ENCODE measurements at regions not wholly inside any gene's neighbourhood (a gene's known extent, or its start where the extent isn't known, plus 50 kb on each side); places are given as distances from the start of the nearest gene placed in this dataset.

DNA sequence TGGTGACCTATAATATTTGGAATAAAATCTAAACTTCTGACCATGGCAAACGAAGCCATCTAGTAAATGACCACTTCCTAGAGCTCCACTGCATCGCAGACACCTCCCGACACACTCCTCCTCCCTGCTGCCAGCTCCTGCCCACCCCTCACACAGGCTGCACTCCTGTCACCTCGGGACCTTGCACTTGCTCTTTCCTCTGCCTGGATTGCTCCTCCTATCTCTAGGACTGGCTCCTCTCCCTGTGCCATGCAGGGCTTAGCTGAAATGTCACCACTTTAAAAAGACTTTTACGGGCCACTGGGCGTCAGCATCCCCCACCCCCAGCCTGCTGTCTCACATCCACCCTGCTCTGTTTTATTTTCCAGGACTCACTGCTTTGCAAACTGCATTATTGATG is 87.6 kb upstream of the MC3R start:
- Histone ChIP-seq H3K4me3 (ENCODE audit: low read length) (no peak overlapping the region), H3K36me3 (ENCODE audit: insufficient read depth, low read length) (no peaks in the 10 kb centered on the region), H3K27ac (ENCODE audit: low read length) (no peak overlapping the region), H3K27me3 (ENCODE audit: insufficient read depth, low read depth, low read length) (no peaks in the 10 kb centered on the region), H4K20me1 (ENCODE audit: insufficient read depth) (no peaks in the 10 kb centered on the region), H3K9me2 (ENCODE audit: insufficient read depth, low read length) (no peaks in the 10 kb centered on the region), H3K4me2 (ENCODE audit: low read length) (no peak overlapping the region), H3K9me3 (ENCODE audit: low read length) (no peaks in the 10 kb centered on the region), H3F3A (ENCODE audit: insufficient read depth, low read length, poor library complexity, severe bottlenecking) (no peaks in the 10 kb centered on the region), H2AFZ (ENCODE audit: low read depth, low read length) (no peak overlapping the region), H3K9ac (ENCODE audit: low read length) (no peak overlapping the region), H3K79me2 (replicated peaks; ENCODE audit: insufficient read depth, low read length) (no peaks in the 10 kb centered on the region)
- TF ChIP-seq SMC3 (conservative IDR thresholded peaks at IDR 0.05; ENCODE audit: poor library complexity): no peak
- TF ChIP-seq RAD21 (conservative IDR thresholded peaks at IDR 0.05): no peak
- no peak for TF ChIP-seq POLR2AphosphoS5 (IDR thresholded peaks at IDR 0.05)
- TF ChIP-seq TAF1 (IDR thresholded peaks at IDR 0.05; ENCODE audit: low read depth): no peak
- no peak for TF ChIP-seq EP300 (conservative IDR thresholded peaks at IDR 0.05; ENCODE audit: poor library complexity, severe bottlenecking)
- TF ChIP-seq, protein P1, sequence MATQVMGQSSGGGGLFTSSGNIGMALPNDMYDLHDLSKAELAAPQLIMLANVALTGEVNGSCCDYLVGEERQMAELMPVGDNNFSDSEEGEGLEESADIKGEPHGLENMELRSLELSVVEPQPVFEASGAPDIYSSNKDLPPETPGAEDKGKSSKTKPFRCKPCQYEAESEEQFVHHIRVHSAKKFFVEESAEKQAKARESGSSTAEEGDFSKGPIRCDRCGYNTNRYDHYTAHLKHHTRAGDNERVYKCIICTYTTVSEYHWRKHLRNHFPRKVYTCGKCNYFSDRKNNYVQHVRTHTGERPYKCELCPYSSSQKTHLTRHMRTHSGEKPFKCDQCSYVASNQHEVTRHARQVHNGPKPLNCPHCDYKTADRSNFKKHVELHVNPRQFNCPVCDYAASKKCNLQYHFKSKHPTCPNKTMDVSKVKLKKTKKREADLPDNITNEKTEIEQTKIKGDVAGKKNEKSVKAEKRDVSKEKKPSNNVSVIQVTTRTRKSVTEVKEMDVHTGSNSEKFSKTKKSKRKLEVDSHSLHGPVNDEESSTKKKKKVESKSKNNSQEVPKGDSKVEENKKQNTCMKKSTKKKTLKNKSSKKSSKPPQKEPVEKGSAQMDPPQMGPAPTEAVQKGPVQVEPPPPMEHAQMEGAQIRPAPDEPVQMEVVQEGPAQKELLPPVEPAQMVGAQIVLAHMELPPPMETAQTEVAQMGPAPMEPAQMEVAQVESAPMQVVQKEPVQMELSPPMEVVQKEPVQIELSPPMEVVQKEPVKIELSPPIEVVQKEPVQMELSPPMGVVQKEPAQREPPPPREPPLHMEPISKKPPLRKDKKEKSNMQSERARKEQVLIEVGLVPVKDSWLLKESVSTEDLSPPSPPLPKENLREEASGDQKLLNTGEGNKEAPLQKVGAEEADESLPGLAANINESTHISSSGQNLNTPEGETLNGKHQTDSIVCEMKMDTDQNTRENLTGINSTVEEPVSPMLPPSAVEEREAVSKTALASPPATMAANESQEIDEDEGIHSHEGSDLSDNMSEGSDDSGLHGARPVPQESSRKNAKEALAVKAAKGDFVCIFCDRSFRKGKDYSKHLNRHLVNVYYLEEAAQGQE (IDR thresholded peaks at IDR 0.05; ENCODE audit: borderline replicate concordance): no peak
- no peak for TF ChIP-seq EZH2 (IDR thresholded peaks at IDR 0.05; ENCODE audit: borderline replicate concordance, insufficient read depth, low read length, poor library complexity, severe bottlenecking)
- TF ChIP-seq, protein P2, sequence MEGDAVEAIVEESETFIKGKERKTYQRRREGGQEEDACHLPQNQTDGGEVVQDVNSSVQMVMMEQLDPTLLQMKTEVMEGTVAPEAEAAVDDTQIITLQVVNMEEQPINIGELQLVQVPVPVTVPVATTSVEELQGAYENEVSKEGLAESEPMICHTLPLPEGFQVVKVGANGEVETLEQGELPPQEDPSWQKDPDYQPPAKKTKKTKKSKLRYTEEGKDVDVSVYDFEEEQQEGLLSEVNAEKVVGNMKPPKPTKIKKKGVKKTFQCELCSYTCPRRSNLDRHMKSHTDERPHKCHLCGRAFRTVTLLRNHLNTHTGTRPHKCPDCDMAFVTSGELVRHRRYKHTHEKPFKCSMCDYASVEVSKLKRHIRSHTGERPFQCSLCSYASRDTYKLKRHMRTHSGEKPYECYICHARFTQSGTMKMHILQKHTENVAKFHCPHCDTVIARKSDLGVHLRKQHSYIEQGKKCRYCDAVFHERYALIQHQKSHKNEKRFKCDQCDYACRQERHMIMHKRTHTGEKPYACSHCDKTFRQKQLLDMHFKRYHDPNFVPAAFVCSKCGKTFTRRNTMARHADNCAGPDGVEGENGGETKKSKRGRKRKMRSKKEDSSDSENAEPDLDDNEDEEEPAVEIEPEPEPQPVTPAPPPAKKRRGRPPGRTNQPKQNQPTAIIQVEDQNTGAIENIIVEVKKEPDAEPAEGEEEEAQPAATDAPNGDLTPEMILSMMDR (IDR thresholded peaks at IDR 0.05; ENCODE audit: poor library complexity, severe bottlenecking): no peak
- no peak for TF ChIP-seq MXI1 (conservative IDR thresholded peaks at IDR 0.05; ENCODE audit: poor library complexity, severe bottlenecking)

DNA sequence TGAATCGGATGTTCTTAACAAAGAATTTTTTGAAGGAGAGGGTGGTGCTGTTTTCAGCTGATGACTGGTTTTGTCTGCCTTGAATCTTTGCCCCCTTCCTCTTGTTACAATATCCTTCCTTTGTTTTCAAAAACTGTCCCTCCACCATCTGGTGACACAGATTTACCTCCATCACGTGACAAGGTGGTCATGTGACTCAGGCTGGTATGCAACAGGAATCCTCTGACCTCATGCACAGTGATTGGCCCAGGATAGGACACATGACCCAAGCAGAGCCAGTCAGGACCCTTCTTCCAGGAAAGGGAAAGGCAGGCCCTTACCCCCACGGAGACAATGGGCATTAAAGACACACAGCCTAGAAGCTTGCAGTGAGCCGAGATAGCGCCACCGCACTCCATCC is 84.7 kb upstream of the MC3R start:
- Histone ChIP-seq H3K4me3 (ENCODE audit: low read length) (no peak overlapping the region), H3K27me3 (ENCODE audit: insufficient read depth, low read depth, low read length) (no peaks in the 10 kb centered on the region)

More for the DNA sequence above, 84.7 kb upstream of the MC3R start:
- Histone ChIP-seq H3K27ac (ENCODE audit: low read length) (no peak overlapping the region), H2AFZ (ENCODE audit: low read depth, low read length) (no peak overlapping the region), H3K36me3 (ENCODE audit: insufficient read depth, low read length) (no peaks in the 10 kb centered on the region), H3K9me3 (ENCODE audit: low read length) (no peaks in the 10 kb centered on the region), H3K9me2 (ENCODE audit: insufficient read depth, low read length) (no peaks in the 10 kb centered on the region), H3K4me2 (ENCODE audit: low read length) (no peak overlapping the region), H4K20me1 (ENCODE audit: insufficient read depth) (no peaks in the 10 kb centered on the region), H3F3A (ENCODE audit: insufficient read depth, low read length, poor library complexity, severe bottlenecking) (no peaks in the 10 kb centered on the region), H3K9ac (ENCODE audit: low read length) (no peak overlapping the region), H3K79me2 (replicated peaks; ENCODE audit: insufficient read depth, low read length) (no peaks in the 10 kb centered on the region)
- no peak for TF ChIP-seq SMC3 (conservative IDR thresholded peaks at IDR 0.05; ENCODE audit: poor library complexity)
- TF ChIP-seq EZH2 (IDR thresholded peaks at IDR 0.05; ENCODE audit: borderline replicate concordance, insufficient read depth, low read length, poor library complexity, severe bottlenecking): no peak
- TF ChIP-seq MXI1 (conservative IDR thresholded peaks at IDR 0.05; ENCODE audit: poor library complexity, severe bottlenecking): no peak
- TF ChIP-seq, protein P1 (IDR thresholded peaks at IDR 0.05; ENCODE audit: borderline replicate concordance): no peak
- no peak for TF ChIP-seq RAD21 (conservative IDR thresholded peaks at IDR 0.05)
- TF ChIP-seq POLR2AphosphoS5 (IDR thresholded peaks at IDR 0.05): no peak
- no peak for TF ChIP-seq EP300 (conservative IDR thresholded peaks at IDR 0.05; ENCODE audit: poor library complexity, severe bottlenecking)
- TF ChIP-seq, protein P2 (IDR thresholded peaks at IDR 0.05; ENCODE audit: poor library complexity, severe bottlenecking): no peak
- TF ChIP-seq TAF1 (IDR thresholded peaks at IDR 0.05; ENCODE audit: low read depth): no peak
